ENCODE measurements at regions not wholly inside any gene's neighbourhood (a gene's known extent, or its start where the extent isn't known, plus 50 kb on each side); places are given as distances from the start of the nearest gene placed in this dataset.
"Not testable (repeated sequence)": the region's sequence is repeated elsewhere in the genome, so short reads cannot be mapped to it uniquely, and the experiment has no call there.

DNA sequence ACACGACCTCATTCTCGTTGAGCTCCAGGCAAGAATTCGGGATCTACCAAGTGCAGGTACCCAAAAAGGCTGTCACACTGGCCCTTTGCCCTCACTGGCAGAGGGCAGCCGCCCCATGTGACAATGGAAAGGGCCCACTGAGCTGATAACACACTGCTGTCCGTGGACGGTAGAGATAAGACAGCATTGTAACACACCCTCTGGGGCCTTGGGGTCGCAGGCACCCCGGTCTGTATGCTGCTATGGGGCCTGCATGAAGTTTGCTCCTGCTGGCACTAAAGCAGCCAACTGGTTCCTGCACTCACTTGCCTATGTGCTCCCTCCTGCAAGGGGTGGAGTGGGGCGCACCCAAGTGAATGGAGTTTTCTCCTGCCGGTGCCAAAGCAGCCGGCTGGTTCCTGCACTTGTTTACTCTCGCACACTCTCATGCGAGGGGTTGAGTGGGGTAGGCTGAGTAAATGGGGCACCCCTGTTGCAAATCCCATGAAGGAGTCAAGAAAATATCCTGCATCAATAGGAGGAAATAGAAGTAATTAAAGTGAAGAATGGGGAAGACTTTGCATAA is 477.9 kb downstream of the ATP23 start:
- Histone ChIP-seq H3K9ac (ENCODE audit: insufficient read length, low read depth) (no peak overlapping the region), H3K4me1 (ENCODE audit: insufficient read depth, insufficient read length) (no peaks in the 10 kb centered on the region), H3K27me3 (ENCODE audit: insufficient read depth, insufficient read length) (no peaks in the 10 kb centered on the region), H3K9me3 (ENCODE audit: insufficient read depth, low read length) (peaks cover 18% of the 10 kb centered on the region; the same call in 1 of the 2 replicates), H3K36me3 (ENCODE audit: insufficient read depth, insufficient read length, low read length) (no peaks in the 10 kb centered on the region), H3K4me3 (ENCODE audit: insufficient read length, low read depth) (no peak overlapping the region)
- TF ChIP-seq SUZ12 (IDR thresholded peaks at IDR 0.05; ENCODE audit: extremely low read depth, insufficient read depth, insufficient read length) (no peak), YY1 (IDR thresholded peaks at IDR 0.05; ENCODE audit: insufficient read depth, insufficient read length) (no peak), ZNF274 (IDR thresholded peaks at IDR 0.05; ENCODE audit: low read depth, low read length) (no peak)
- no peak for DNase-seq (ENCODE audit: low read depth, low spot score)

DNA sequence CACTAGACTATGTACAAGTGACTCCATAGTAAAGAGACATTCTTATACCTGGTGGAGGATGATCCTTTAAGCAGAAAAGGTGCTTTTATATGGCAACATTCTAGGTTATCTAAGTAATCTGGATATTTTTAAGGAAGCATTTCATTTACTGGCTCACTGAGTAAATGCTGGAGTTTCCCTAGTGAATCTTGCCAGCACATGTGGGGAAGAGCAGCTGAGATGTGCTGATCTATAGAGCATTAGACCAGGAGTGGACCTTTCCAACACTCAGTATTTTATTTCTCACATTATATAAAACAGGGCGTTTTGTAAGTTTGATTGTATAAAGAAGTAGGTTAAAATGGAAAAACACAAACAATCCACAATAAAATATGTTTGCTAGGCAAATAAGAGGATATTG is 478.5 kb downstream of the ATP23 start:
- H3K27me3 ChIP-seq (ENCODE audit: insufficient read depth, insufficient read length), result no peaks in the 10 kb centered on the region
- no peak overlapping the region for H3K9ac ChIP-seq (ENCODE audit: insufficient read length, low read depth)
- no peaks in the 10 kb centered on the region for H3K36me3 ChIP-seq (ENCODE audit: insufficient read depth, insufficient read length, low read length)
- H3K9me3 ChIP-seq (ENCODE audit: insufficient read depth, low read length), result peaks cover 23% of the 10 kb centered on the region; the same call in 1 of the 2 replicates
- no peak for DNase-seq (ENCODE audit: low read depth, low spot score)
- no peak for TF ChIP-seq SUZ12 (IDR thresholded peaks at IDR 0.05; ENCODE audit: extremely low read depth, insufficient read depth, insufficient read length)
- TF ChIP-seq ZNF274 (IDR thresholded peaks at IDR 0.05; ENCODE audit: low read depth, low read length), result no peak
- no peak for TF ChIP-seq YY1 (IDR thresholded peaks at IDR 0.05; ENCODE audit: insufficient read depth, insufficient read length)
- no peak overlapping the region for H3K4me3 ChIP-seq (ENCODE audit: insufficient read length, low read depth)
- H3K4me1 ChIP-seq (ENCODE audit: insufficient read depth, insufficient read length), result no peaks in the 10 kb centered on the region

DNA sequence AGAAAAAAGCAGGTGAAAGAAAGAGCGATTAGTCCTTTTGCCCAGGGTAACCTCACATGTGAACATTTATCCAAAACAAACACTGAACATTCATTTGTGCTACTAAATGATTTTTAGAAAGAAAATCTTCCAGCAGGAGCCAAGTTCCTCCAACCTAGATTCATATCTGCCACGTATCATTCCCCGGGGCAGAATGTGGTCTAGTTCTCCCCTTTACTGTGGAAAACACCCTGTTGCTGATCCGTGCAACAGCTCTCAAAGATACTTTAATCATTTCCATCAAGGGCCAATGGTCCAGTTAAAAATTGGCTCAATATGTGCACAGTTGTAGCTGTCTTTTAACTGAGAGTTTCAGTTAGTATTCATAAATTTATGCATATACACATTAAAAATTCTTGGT is 479.1 kb downstream of the ATP23 start:
- Histone ChIP-seq H3K9ac (ENCODE audit: insufficient read length, low read depth) (no peak overlapping the region), H3K4me1 (ENCODE audit: insufficient read depth, insufficient read length) (no peaks in the 10 kb centered on the region), H3K27me3 (ENCODE audit: insufficient read depth, insufficient read length) (no peaks in the 10 kb centered on the region), H3K4me3 (ENCODE audit: insufficient read length, low read depth) (no peak overlapping the region), H3K36me3 (ENCODE audit: insufficient read depth, insufficient read length, low read length) (no peaks in the 10 kb centered on the region), H3K9me3 (ENCODE audit: insufficient read depth, low read length) (peaks cover 23% of the 10 kb centered on the region; the same call in 1 of the 2 replicates)
- TF ChIP-seq ZNF274 (IDR thresholded peaks at IDR 0.05; ENCODE audit: low read depth, low read length) (no peak), SUZ12 (IDR thresholded peaks at IDR 0.05; ENCODE audit: extremely low read depth, insufficient read depth, insufficient read length) (no peak), YY1 (IDR thresholded peaks at IDR 0.05; ENCODE audit: insufficient read depth, insufficient read length) (no peak)
- DNase-seq (ENCODE audit: low read depth, low spot score), result no peak

DNA sequence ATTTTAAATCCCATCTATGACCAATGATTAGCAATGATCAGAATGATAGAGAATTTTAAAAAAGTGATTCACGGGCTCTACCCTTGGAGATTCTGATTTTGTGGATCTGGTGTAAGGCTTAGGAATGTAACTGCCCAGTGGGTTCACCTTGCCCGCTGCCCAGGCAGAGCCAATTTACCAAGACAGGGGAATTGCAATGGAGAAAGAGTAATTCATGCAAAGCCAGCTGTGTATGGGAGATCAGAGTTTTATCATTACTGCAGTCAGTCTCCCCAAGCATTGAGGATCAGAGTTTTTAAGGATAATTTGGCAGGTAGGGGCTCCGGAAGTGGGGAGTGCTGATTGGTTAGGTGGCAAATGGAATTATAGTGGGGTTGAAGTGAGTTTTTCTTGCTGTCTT is 480.6 kb downstream of the ATP23 start:
- H3K9ac ChIP-seq (ENCODE audit: insufficient read length, low read depth), result no peak overlapping the region
- H3K27me3 ChIP-seq (ENCODE audit: insufficient read depth, insufficient read length), result no peaks in the 10 kb centered on the region
- H3K4me3 ChIP-seq (ENCODE audit: insufficient read length, low read depth), result no peak overlapping the region
- H3K9me3 ChIP-seq (ENCODE audit: insufficient read depth, low read length), result peaks cover 30% of the 10 kb centered on the region
- TF ChIP-seq SUZ12 (IDR thresholded peaks at IDR 0.05; ENCODE audit: extremely low read depth, insufficient read depth, insufficient read length) (no peak), ZNF274 (IDR thresholded peaks at IDR 0.05; ENCODE audit: low read depth, low read length) (no peak), YY1 (IDR thresholded peaks at IDR 0.05; ENCODE audit: insufficient read depth, insufficient read length) (no peak)
- no peaks in the 10 kb centered on the region for H3K4me1 ChIP-seq (ENCODE audit: insufficient read depth, insufficient read length)
- DNase-seq (ENCODE audit: low read depth, low spot score), result no peak
- H3K36me3 ChIP-seq (ENCODE audit: insufficient read depth, insufficient read length, low read length), result no peaks in the 10 kb centered on the region

DNA sequence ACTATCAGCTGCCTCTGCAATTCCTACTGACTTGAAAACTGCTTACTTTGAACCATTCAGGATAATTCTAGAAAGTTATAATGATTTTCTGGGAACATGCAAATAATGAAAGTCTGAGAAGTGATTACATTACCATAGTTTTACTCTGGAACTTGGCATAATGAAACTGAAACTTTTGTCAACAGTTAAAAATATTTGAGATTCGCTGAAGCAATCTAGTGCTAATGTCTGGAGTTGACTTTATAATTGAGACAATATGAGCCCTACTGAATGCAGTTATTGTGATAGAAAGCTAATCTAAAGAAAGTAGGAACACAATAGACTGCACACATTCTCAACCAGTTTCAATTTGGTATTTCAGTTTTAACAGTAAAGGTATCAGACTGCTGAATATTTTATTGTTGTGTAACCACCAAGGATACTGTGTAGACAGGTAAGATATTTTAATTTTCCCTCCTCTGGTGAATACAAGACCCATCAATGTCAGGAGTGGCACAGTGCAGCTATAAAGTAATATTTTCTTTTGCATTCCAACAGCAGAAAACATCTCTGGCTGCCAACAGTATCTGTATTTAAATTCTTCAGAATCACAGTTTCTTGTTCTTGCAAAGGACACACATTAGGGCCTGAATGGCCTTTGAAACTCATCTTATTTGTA is 483.5 kb downstream of the ATP23 start:
- H3K9me3 ChIP-seq (ENCODE audit: insufficient read depth, low read length), result peaks cover 41% of the 10 kb centered on the region
- H3K9ac ChIP-seq (ENCODE audit: insufficient read length, low read depth), result no peak overlapping the region
- no peaks in the 10 kb centered on the region for H3K36me3 ChIP-seq (ENCODE audit: insufficient read depth, insufficient read length, low read length)
- no peak for DNase-seq (ENCODE audit: low read depth, low spot score)
- no peaks in the 10 kb centered on the region for H3K27me3 ChIP-seq (ENCODE audit: insufficient read depth, insufficient read length)
- TF ChIP-seq YY1 (IDR thresholded peaks at IDR 0.05; ENCODE audit: insufficient read depth, insufficient read length), result no peak
- TF ChIP-seq ZNF274 (IDR thresholded peaks at IDR 0.05; ENCODE audit: low read depth, low read length), result no peak
- no peak for TF ChIP-seq SUZ12 (IDR thresholded peaks at IDR 0.05; ENCODE audit: extremely low read depth, insufficient read depth, insufficient read length)
- no peak overlapping the region for H3K4me3 ChIP-seq (ENCODE audit: insufficient read length, low read depth)
- H3K4me1 ChIP-seq (ENCODE audit: insufficient read depth, insufficient read length), result no peaks in the 10 kb centered on the region

DNA sequence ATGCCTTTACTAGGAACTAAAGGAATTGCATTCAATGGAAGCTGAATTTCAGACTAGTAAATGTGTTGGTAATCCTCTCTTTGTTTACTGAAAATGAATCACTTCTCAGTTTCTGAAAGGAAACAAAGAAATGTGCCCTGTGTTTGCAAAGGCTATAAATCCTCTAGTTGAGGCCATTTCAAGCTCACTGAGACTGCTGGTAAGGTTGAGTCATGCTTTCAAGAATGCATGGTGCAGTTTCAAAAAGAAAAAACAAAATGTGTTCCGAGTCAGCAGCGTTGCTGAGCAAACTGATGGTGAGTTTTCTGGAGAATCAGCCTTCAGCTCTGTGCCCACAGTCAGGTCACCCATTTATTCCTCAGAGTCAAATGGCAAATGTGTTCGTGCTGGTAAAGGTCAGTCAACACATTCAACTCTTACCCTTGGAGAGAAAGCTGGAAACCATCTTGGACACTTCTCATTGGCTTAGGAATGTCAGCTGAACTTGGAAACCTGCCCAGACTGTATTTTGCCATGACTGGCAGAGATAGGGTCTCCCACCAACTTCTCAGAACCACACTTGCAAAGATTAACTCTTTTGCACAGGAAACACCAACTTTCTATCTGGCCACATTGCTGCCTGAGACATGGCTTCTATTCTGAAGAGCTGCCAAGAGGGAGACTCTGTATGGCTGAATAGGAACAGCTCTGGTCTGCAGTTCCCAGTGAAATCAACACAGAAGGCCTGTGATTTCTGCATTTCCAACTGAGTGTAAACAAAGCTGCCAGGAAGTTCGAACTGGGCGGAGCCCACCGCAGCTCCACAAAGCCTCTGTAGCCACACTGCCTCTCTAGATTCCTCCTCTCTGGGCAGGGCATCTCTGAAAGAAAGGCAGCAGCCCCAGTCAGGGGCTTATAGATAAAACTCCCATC is 484.4 kb downstream of the ATP23 start:
- no peak overlapping the region for H3K4me3 ChIP-seq (ENCODE audit: insufficient read length, low read depth)
- peak; percentile 50 for DNase-seq (ENCODE audit: low read depth, low spot score)
- H3K4me1 ChIP-seq (ENCODE audit: insufficient read depth, insufficient read length), result no peaks in the 10 kb centered on the region
- TF ChIP-seq ZNF274 (IDR thresholded peaks at IDR 0.05; ENCODE audit: low read depth, low read length) (no peak), YY1 (IDR thresholded peaks at IDR 0.05; ENCODE audit: insufficient read depth, insufficient read length) (no peak), SUZ12 (IDR thresholded peaks at IDR 0.05; ENCODE audit: extremely low read depth, insufficient read depth, insufficient read length) (no peak)
- H3K27me3 ChIP-seq (ENCODE audit: insufficient read depth, insufficient read length), result no peaks in the 10 kb centered on the region
- H3K9ac ChIP-seq (ENCODE audit: insufficient read length, low read depth), result no peak overlapping the region
- H3K9me3 ChIP-seq (ENCODE audit: insufficient read depth, low read length), result peaks cover 41% of the 10 kb centered on the region
- no peaks in the 10 kb centered on the region for H3K36me3 ChIP-seq (ENCODE audit: insufficient read depth, insufficient read length, low read length)

DNA sequence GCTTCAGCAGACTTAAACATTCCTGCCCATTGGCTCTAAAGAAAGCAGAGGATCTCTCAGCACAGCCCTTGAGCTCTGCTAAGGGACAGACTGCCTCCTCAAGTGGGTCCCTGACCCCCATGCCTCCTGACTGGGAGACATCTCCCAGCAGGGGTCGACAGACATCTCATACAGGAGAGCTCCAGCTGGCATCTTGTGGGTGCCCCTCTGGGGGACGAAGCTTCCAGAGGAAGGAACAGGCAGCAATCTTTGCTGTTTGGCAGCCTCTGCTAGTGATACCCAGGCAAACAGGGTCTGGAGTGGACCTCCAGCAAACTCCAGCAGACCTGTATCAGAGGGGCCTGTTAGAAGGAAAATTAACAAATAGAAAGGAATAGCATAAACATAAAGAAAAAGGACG is 485.1 kb downstream of the ATP23 start:
- not testable (repeated sequence) for H3K36me3 ChIP-seq (ENCODE audit: insufficient read depth, insufficient read length, low read length); H3K27me3 ChIP-seq (ENCODE audit: insufficient read depth, insufficient read length); H3K4me1 ChIP-seq (ENCODE audit: insufficient read depth, insufficient read length); H3K4me3 ChIP-seq (ENCODE audit: insufficient read length, low read depth); DNase-seq (ENCODE audit: low read depth, low spot score); H3K9ac ChIP-seq (ENCODE audit: insufficient read length, low read depth)
- peaks cover 41% of the 10 kb centered on the region for H3K9me3 ChIP-seq (ENCODE audit: insufficient read depth, low read length)
